HepG2 (cell line): ENCODE measurements at regions not wholly inside any gene's neighbourhood (a gene's known extent, or its start where the extent isn't known, plus 50 kb on each side); places are given as distances from the start of the nearest gene placed in this dataset.

ENCODE experiments used
- DR1 ChIP-seq: sonication (generic); formaldehyde crosslinking; IDR thresholded peaks from 2 replicates; pipeline ENCODE4 v1.8.0; 2021; ENCODE audit warnings: mild to moderate bottlenecking, missing genetic modification reagents, inconsistent platforms
- ESRRA ChIP-seq: sonication (generic); formaldehyde crosslinking; IDR thresholded peaks from 2 replicates; pipeline ENCODE4 v1.5.1; 2020; ENCODE audit warnings: mild to moderate bottlenecking, low read depth, missing genetic modification reagents
- ETV5 ChIP-seq: IDR thresholded peaks from 2 replicates; pipeline ENCODE4 v1.6.1; 2018; ENCODE audit warnings: missing biosample characterization, missing genetic modification reagents, inconsistent platforms, borderline replicate concordance
- FOXC1 ChIP-seq: sonication (generic); formaldehyde crosslinking; IDR thresholded peaks from 2 replicates; pipeline ENCODE4 v1.8.0; 2022; ENCODE audit warnings: mild to moderate bottlenecking, missing genetic modification reagents, borderline replicate concordance
- GABPB1 ChIP-seq: IDR thresholded peaks from 2 replicates; pipeline ENCODE4 v1.6.1; 2016; ENCODE audit warnings: mild to moderate bottlenecking, missing genetic modification reagents, moderate library complexity, missing compliant biosample characterization
- GATAD2A ChIP-seq: IDR thresholded peaks from 2 replicates; pipeline ENCODE4 v1.6.1; 2016
- GPN1 ChIP-seq: sonication (generic); formaldehyde crosslinking; IDR thresholded peaks from 2 replicates; pipeline ENCODE4 v1.5.1; 2020; ENCODE audit warnings: missing genetic modification reagents, borderline replicate concordance
- KLF13 ChIP-seq: sonication (generic); formaldehyde crosslinking; IDR thresholded peaks from 2 replicates; pipeline ENCODE4 v1.4.0; 2020; ENCODE audit warnings: mild to moderate bottlenecking, missing genetic modification reagents
- KLF15 ChIP-seq: sonication (generic); formaldehyde crosslinking; IDR thresholded peaks from 2 replicates; pipeline ENCODE4 v1.8.1; 2023; ENCODE audit warnings: borderline replicate concordance, mild to moderate bottlenecking, inconsistent platforms, missing genetic modification reagents, mixed read lengths
- MATR3 ChIP-seq: sonication (generic); formaldehyde crosslinking; IDR thresholded peaks from 2 replicates; pipeline ENCODE4 v1.4.0; 2020; ENCODE audit warnings: missing genetic modification reagents
- NR1H2 ChIP-seq: sonication (generic); formaldehyde crosslinking; IDR thresholded peaks from 2 replicates; pipeline ENCODE4 v1.8.1; 2022; ENCODE audit warnings: low read depth, missing genetic modification reagents, borderline replicate concordance
- TBX2 ChIP-seq: sonication (generic); formaldehyde crosslinking; IDR thresholded peaks from 2 replicates; pipeline ENCODE4 v1.5.0; 2020; ENCODE audit warnings: missing genetic modification reagents, mild to moderate bottlenecking, borderline replicate concordance
- ZNF782 ChIP-seq: sonication (generic); formaldehyde crosslinking; IDR thresholded peaks from 2 replicates; pipeline ENCODE4 v1.4.0; 2020; ENCODE audit warnings: missing genetic modification reagents, mild to moderate bottlenecking, borderline replicate concordance
- TF ChIP-seq, protein P1 (sequence below): sonication (generic); formaldehyde crosslinking; IDR thresholded peaks from 2 replicates; pipeline ENCODE4 v1.5.1; 2020; ENCODE audit warnings: mild to moderate bottlenecking, missing genetic modification reagents, borderline replicate concordance
- TF ChIP-seq, protein P2 (sequence below): sonication (generic); formaldehyde crosslinking; IDR thresholded peaks from 2 replicates; pipeline ENCODE4 v1.5.0; 2020; ENCODE audit warnings: mild to moderate bottlenecking, missing genetic modification reagents, borderline replicate concordance

GRCh38 chr14:50047274-50047676, 69.1 kb downstream of the VCPKMT start (continued):
- TF ChIP-seq ETV5 (peak; percentile 69; the same call in 1 of the 2 replicates), TBX2 (CRISPR knock-in tag) (peak; percentile 41; the same call in 1 of the 2 replicates), NR1H2 (no peak), FOXC1 (CRISPR knock-in tag) (no peak), DR1 (CRISPR knock-in tag) (no peak), GPN1 (CRISPR knock-in tag) (no peak), GABPB1 (no peak), KLF13 (CRISPR knock-in tag) (no peak), GATAD2A (CRISPR knock-in tag) (no peak), ZNF782 (CRISPR knock-in tag) (no peak), KLF15 (CRISPR knock-in tag) (no peak), ESRRA (CRISPR knock-in tag) (peak; percentile 53; the same call in 1 of the 2 replicates), MATR3 (no peak)
- TF ChIP-seq, protein P1, sequence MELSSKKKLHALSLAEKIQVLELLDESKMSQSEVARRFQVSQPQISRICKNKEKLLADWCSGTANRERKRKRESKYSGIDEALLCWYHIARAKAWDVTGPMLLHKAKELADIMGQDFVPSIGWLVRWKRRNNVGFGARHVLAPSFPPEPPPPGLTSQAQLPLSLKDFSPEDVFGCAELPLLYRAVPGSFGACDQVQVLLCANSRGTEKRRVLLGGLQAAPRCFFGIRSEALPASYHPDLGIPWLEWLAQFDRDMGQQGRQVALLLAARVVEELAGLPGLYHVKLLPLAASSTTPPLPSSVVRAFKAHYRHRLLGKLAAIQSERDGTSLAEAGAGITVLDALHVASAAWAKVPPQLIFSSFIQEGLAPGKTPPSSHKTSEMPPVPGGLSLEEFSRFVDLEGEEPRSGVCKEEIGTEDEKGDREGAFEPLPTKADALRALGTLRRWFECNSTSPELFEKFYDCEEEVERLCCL (CRISPR knock-in tag), result no peak
- TF ChIP-seq, protein P2, sequence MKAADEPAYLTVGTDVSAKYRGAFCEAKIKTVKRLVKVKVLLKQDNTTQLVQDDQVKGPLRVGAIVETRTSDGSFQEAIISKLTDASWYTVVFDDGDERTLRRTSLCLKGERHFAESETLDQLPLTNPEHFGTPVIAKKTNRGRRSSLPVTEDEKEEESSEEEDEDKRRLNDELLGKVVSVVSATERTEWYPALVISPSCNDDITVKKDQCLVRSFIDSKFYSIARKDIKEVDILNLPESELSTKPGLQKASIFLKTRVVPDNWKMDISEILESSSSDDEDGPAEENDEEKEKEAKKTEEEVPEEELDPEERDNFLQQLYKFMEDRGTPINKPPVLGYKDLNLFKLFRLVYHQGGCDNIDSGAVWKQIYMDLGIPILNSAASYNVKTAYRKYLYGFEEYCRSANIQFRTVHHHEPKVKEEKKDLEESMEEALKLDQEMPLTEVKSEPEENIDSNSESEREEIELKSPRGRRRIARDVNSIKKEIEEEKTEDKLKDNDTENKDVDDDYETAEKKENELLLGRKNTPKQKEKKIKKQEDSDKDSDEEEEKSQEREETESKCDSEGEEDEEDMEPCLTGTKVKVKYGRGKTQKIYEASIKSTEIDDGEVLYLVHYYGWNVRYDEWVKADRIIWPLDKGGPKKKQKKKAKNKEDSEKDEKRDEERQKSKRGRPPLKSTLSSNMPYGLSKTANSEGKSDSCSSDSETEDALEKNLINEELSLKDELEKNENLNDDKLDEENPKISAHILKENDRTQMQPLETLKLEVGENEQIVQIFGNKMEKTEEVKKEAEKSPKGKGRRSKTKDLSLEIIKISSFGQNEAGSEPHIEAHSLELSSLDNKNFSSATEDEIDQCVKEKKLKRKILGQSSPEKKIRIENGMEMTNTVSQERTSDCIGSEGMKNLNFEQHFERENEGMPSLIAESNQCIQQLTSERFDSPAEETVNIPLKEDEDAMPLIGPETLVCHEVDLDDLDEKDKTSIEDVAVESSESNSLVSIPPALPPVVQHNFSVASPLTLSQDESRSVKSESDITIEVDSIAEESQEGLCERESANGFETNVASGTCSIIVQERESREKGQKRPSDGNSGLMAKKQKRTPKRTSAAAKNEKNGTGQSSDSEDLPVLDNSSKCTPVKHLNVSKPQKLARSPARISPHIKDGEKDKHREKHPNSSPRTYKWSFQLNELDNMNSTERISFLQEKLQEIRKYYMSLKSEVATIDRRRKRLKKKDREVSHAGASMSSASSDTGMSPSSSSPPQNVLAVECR (CRISPR knock-in tag), result peak; percentile 25; the same call in 1 of the 2 replicates
